ENCODE measurements at regions not wholly inside any gene's neighbourhood (a gene's known extent, or its start where the extent isn't known, plus 50 kb on each side); places are given as distances from the start of the nearest gene placed in this dataset.

DNA sequence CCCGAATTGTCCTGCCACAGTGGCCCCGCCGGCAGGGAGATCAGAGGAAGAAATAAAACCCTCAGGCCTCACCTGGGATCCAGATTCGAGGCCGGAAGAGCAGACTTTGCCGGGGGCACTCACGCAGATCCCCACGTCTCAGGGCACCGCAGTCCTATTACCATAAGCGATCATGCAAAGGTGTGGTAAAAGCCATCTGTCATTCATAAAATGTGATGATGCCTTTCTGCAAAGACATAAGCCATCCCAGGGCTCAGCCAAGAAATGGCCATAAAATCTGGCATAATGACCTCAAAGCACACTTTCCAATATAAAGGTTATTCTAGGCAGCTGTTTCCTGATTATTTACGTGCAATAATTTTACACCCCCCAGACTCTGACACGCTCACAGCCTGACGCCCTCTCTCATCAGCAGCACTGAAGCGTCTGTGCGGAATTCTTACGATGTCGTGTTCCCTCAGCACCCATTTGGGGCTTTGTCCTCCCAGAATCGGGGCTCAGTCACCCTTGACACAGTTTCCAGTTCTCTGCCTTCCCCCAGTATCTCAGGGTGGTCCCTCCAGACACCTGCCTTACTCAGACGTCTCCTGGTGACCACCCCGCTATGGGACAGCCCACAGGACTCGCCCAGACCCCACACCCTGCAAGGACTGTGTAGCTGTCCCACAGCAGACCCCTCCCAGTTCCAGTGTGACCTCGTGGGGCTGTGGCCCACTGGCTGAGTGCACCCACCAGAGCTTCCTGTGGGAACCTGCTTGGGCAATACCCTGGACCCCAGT, 74.3 kb upstream of the FAM20C start:
- Histone ChIP-seq H2AFZ (ENCODE audit: low read depth, low read length) (no peak overlapping the region), H3K79me2 (ENCODE audit: insufficient read depth, low read length) (no peaks in the 10 kb centered on the region), H3K4me2 (ENCODE audit: insufficient read depth, low read length) (no peak overlapping the region), H3K36me3 (ENCODE audit: insufficient read depth, low read length) (no peaks in the 10 kb centered on the region), H3K27ac (ENCODE audit: low read length) (no peak overlapping the region), H4K20me1 (ENCODE audit: insufficient read depth, low read length) (no peaks in the 10 kb centered on the region; the same call in 1 of the 2 replicates), H3K9me3 (ENCODE audit: insufficient read depth, low read length, severe bottlenecking) (peaks cover 11% of the 10 kb centered on the region), H3K4me3 (ENCODE audit: low read depth in 1 of 2, low read length in 2 of 2) (no peak overlapping the region), H3K27me3 (ENCODE audit: insufficient read depth, low read length, poor library complexity) (peaks cover 4% of the 10 kb centered on the region), H3K4me1 (ENCODE audit: insufficient read depth, low read length) (no peaks in the 10 kb centered on the region), H3K9ac (ENCODE audit: low read depth, low read length) (no peak overlapping the region)
- TF ChIP-seq, protein P1, sequence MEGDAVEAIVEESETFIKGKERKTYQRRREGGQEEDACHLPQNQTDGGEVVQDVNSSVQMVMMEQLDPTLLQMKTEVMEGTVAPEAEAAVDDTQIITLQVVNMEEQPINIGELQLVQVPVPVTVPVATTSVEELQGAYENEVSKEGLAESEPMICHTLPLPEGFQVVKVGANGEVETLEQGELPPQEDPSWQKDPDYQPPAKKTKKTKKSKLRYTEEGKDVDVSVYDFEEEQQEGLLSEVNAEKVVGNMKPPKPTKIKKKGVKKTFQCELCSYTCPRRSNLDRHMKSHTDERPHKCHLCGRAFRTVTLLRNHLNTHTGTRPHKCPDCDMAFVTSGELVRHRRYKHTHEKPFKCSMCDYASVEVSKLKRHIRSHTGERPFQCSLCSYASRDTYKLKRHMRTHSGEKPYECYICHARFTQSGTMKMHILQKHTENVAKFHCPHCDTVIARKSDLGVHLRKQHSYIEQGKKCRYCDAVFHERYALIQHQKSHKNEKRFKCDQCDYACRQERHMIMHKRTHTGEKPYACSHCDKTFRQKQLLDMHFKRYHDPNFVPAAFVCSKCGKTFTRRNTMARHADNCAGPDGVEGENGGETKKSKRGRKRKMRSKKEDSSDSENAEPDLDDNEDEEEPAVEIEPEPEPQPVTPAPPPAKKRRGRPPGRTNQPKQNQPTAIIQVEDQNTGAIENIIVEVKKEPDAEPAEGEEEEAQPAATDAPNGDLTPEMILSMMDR (IDR thresholded peaks at IDR 0.05; ENCODE audit: borderline replicate concordance, extremely low read depth, low read length, poor library complexity, severe bottlenecking) = no peak
- TF ChIP-seq EZH2 (IDR thresholded peaks at IDR 0.05; ENCODE audit: borderline replicate concordance, low read depth, low read length, severe bottlenecking) = no peak
- ATAC-seq (ENCODE audit: insufficient read depth, low read depth) = no peak
- no peak for DNase-seq

DNA sequence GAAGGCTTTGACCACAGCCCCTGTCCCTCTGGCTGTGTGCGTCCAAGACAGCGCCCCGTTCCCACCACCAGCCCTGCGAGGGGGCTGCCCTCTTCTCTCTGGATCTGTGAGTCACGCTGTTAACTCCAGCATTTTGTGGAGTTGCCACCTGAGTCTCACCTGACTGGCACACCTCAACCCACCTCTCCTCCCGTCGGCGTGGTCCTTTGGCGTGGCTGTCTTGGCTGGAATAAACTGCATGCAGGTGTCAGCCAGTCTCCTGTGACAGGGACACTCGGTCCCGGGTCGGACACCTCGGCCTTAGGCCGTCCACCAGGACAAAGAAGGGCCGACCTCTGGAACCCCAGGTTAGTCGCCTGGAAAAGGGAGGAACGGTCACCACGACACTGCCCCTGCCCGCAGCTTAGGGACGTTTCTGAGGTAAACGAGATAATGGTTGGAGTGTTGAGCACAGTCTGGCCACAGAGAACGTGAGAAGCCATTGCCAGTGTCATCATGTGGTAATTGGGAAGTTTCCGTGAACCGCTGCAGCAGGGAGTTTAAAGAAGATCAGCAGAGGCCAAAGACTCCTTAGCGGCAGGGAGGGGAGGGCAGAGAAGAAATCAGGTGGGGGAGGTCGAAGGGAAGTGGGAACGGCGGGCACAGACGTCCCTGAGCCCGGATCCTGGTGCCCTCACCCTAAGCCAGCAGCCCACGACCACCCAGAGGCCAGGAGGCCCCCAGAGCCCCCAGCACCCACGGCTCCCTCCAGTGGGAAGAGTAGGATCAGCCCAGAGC, 73.6 kb upstream of the FAM20C start:
- H3K4me1 ChIP-seq (ENCODE audit: insufficient read depth, low read length) = no peaks in the 10 kb centered on the region
- no peak overlapping the region for H3K4me3 ChIP-seq (ENCODE audit: low read depth in 1 of 2, low read length in 2 of 2)
- peaks cover 8% of the 10 kb centered on the region for H3K9me3 ChIP-seq (ENCODE audit: insufficient read depth, low read length, severe bottlenecking)
- TF ChIP-seq, protein P1 (IDR thresholded peaks at IDR 0.05; ENCODE audit: borderline replicate concordance, extremely low read depth, low read length, poor library complexity, severe bottlenecking) = no peak
- no peak for TF ChIP-seq EZH2 (IDR thresholded peaks at IDR 0.05; ENCODE audit: borderline replicate concordance, low read depth, low read length, severe bottlenecking)
- H4K20me1 ChIP-seq (ENCODE audit: insufficient read depth, low read length) = no peaks in the 10 kb centered on the region; the same call in 1 of the 2 replicates
- no peaks in the 10 kb centered on the region for H3K79me2 ChIP-seq (ENCODE audit: insufficient read depth, low read length)
- H3K36me3 ChIP-seq (ENCODE audit: insufficient read depth, low read length) = no peaks in the 10 kb centered on the region
- no peak overlapping the region for H3K9ac ChIP-seq (ENCODE audit: low read depth, low read length)
- ATAC-seq (ENCODE audit: insufficient read depth, low read depth) = no peak
- no peak overlapping the region for H3K4me2 ChIP-seq (ENCODE audit: insufficient read depth, low read length)
- H3K27me3 ChIP-seq (ENCODE audit: insufficient read depth, low read length, poor library complexity) = peaks cover 4% of the 10 kb centered on the region
- DNase-seq = no peak
- H3K27ac ChIP-seq (ENCODE audit: low read length) = no peak overlapping the region
- H2AFZ ChIP-seq (ENCODE audit: low read depth, low read length) = no peak overlapping the region

DNA sequence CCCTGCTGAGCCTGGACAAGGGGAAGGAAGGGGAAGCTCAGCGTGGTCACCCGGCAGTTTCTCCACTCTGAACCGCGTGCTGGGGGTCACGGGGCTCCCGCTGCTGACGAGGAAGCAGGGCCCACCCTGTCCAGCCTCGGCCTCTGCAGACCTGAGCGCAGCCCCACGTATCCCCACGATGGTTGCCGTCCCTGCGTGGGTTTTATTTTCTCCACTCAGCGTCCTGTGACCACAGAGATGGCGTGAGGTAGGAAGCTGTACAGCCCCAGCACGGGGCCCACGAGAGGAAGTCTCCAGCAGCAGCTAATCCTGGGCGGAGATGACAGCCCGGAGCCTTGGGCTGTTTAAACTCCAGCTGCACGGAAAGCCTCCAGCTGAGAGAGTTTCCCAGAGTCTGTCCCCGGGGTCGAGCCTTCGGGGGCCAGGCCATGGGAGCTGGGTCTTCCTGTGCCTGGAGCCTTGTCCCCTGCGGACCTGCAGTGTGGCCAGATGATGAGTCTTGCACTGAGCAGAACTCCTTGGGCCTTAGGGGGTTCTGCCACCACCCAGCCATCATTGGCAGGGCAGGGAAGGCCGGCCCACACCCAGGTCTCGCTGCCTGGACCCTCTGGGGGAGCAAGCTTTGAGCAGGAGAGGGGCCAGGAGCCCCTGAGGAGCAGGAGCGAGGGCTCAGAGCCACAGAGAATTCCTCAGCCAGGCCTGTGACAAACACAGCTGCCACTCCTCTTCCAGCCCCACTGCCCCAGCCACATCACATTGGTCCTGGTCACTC, 72.8 kb upstream of the FAM20C start:
- H3K9ac ChIP-seq (ENCODE audit: low read depth, low read length) = no peak overlapping the region
- H2AFZ ChIP-seq (ENCODE audit: low read depth, low read length) = no peak overlapping the region
- H3K9me3 ChIP-seq (ENCODE audit: insufficient read depth, low read length, severe bottlenecking) = peaks cover 2% of the 10 kb centered on the region
- H3K4me3 ChIP-seq (ENCODE audit: low read depth in 1 of 2, low read length in 2 of 2) = no peak overlapping the region
- ATAC-seq (ENCODE audit: insufficient read depth, low read depth) = no peak
- DNase-seq = no peak
- no peaks in the 10 kb centered on the region for H3K4me1 ChIP-seq (ENCODE audit: insufficient read depth, low read length)
- no peaks in the 10 kb centered on the region for H3K36me3 ChIP-seq (ENCODE audit: insufficient read depth, low read length)
- TF ChIP-seq, protein P1 (IDR thresholded peaks at IDR 0.05; ENCODE audit: borderline replicate concordance, extremely low read depth, low read length, poor library complexity, severe bottlenecking) = no peak
- TF ChIP-seq EZH2 (IDR thresholded peaks at IDR 0.05; ENCODE audit: borderline replicate concordance, low read depth, low read length, severe bottlenecking) = no peak
- H3K27me3 ChIP-seq (ENCODE audit: insufficient read depth, low read length, poor library complexity) = peaks cover 4% of the 10 kb centered on the region
- no peaks in the 10 kb centered on the region for H3K79me2 ChIP-seq (ENCODE audit: insufficient read depth, low read length)
- H3K4me2 ChIP-seq (ENCODE audit: insufficient read depth, low read length) = no peak overlapping the region
- H3K27ac ChIP-seq (ENCODE audit: low read length) = no peak overlapping the region
- no peaks in the 10 kb centered on the region; the same call in 1 of the 2 replicates for H4K20me1 ChIP-seq (ENCODE audit: insufficient read depth, low read length)
